Panc1 (cell line): ENCODE measurements at regions not wholly inside any gene's neighbourhood (a gene's known extent, or its start where the extent isn't known, plus 50 kb on each side); places are given as distances from the start of the nearest gene placed in this dataset.

Experiments
- ATAC-seq: fragments of 200-7000 bp; cut with Tn5 transposase; 2 replicates; pipeline ENCODE4 v1.9.1; 2020; ENCODE audit warnings: mild to moderate bottlenecking, moderate library complexity
- BruUV-seq: library from RNA; stranded (reverse); fragments of 400-500 nt; replicated peaks from 2 replicates; lab custom pipeline; 2021; lab: Mats Ljungman, UMichigan
- CTCF ChIA-PET: fragments of 300-600 bp; sonication (Branson Sonifier 250); formaldehyde crosslinking; loops from one replicate; lab custom pipeline; 2022; ENCODE audit warnings: antibody characterized with exemption; lab: Charles Lee
- POLR2A ChIA-PET: fragments of 300-600 bp; sonication (Branson Sonifier 250); formaldehyde crosslinking; loops from one replicate; lab custom pipeline; 2022; ENCODE audit warnings: antibody characterized with exemption; lab: Charles Lee
- DNase-seq: peaks from one replicate; pipeline ENCODE4 v3.0.0-alpha.2; 2010; ENCODE audit warnings: low read depth, low spot score
- H3K27ac ChIP-seq: 2 replicates; pipeline ENCODE4 v1.5.1; 2011; ENCODE audit warnings: mild to moderate bottlenecking, low read length, inconsistent platforms
- H3K27me3 ChIP-seq: fragments of 200-500 bp; sonication (Bioruptor generic); 2 replicates; pipeline ENCODE4 v1.6.0; 2014; ENCODE audit warnings: low read length, inconsistent platforms; ENCODE audit not compliant: control insufficient read depth, insufficient read depth
- H3K36me3 ChIP-seq: fragments of 200-500 bp; sonication (Bioruptor generic); 2 replicates; pipeline ENCODE4 v1.5.1; 2014; ENCODE audit warnings: inconsistent platforms, mild to moderate bottlenecking, low read length, moderate library complexity; ENCODE audit not compliant: control insufficient read depth, insufficient read depth
- H3K4me1 ChIP-seq: 2 replicates; pipeline ENCODE4 v1.5.1; 2011; ENCODE audit warnings: inconsistent platforms, mild to moderate bottlenecking, low read length, moderate library complexity; ENCODE audit not compliant: control insufficient read depth, insufficient read depth
- H3K4me3 ChIP-seq, 2 experiments: 2 replicates each; pipeline ENCODE4 v1.5.1; 2011 to 2012; ENCODE audit warnings: low read depth in 2 of 2, low read length in 2 of 2, mild to moderate bottlenecking in 2 of 2, inconsistent platforms in 1 of 2, moderate library complexity in 1 of 2
- H3K9me3 ChIP-seq: fragments of 200-500 bp; sonication (Bioruptor generic); 2 replicates; pipeline ENCODE4 v1.5.1; 2014; ENCODE audit warnings: low read depth, mild to moderate bottlenecking, inconsistent platforms, low read length, moderate library complexity; ENCODE audit not compliant: control insufficient read depth, insufficient read depth
- POLR2AphosphoS5 ChIP-seq: IDR thresholded peaks from 2 replicates; pipeline ENCODE4 v1.6.1; 2012; ENCODE audit warnings: mild to moderate bottlenecking, low read depth, low read length, moderate library complexity
- SIN3A ChIP-seq: IDR thresholded peaks from 2 replicates; pipeline ENCODE4 v1.6.1; 2012; ENCODE audit warnings: low read depth, mild to moderate bottlenecking, low read length, moderate library complexity, borderline replicate concordance; ENCODE audit not compliant: insufficient read depth
- TCF7L2 ChIP-seq: IDR thresholded peaks from 2 replicates; pipeline ENCODE4 v1.6.1; 2011; ENCODE audit warnings: mild to moderate bottlenecking, low read depth, low read length, inconsistent platforms
- in situ Hi-C: cut with HindIII; loops from 2 replicates; pipeline ENCODE4 v1.10.0; 2016; ENCODE audit warnings: low sequenced_read_pairs, low pct_unique_long_range_greater_than_20kb
- intact Hi-C: fragments of 100-400 bp; cut with micrococcal nuclease; formaldehyde crosslinking; loops from one replicate; pipeline ENCODE4 v1.10.0; 2022; ENCODE audit not compliant: unreplicated experiment
- TF ChIP-seq, protein P1 (sequence below): fragments of 450-650 bp; IDR thresholded peaks from 2 replicates; pipeline ENCODE4 v1.5.1; 2017; ENCODE audit warnings: mild to moderate bottlenecking
- TF ChIP-seq, protein P2 (sequence below), 2 experiments: IDR thresholded peaks; 2 replicates each; pipeline ENCODE4 v1.6.1; 2011 to 2012; ENCODE audit warnings: low read depth in 2 of 2, control low read depth in 1 of 2, low read length in 1 of 2, mild to moderate bottlenecking in 1 of 2, moderate library complexity in 1 of 2; ENCODE audit not compliant: insufficient read depth in 1 of 2

DNA sequence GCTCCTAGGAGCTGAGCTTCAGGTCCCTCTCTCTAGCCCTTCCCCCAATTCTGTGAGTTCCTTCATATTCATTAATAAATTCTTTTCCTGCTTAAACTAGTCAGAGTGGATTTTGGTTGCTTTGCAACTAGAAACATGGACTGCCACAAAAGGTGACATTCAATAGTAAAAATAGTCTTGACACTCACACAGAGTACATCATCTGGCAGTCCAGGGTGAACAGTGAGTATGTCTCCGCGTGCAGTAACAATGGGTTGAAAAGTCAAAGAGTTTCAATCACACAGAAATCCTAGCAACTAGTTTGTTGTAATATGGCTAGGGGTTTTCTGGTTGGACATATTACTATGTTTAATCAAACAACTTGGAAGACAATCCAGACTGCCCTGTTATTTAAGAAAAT, 168.8 kb upstream of the TBX20 start:
- Histone ChIP-seq H3K9me3 (no peaks in the 10 kb centered on the region), H3K4me1 (no peaks in the 10 kb centered on the region), H3K27ac (no peak overlapping the region), H3K27me3 (peaks cover 33% of the 10 kb centered on the region), H3K4me3 (no peak overlapping the region), H3K36me3 (no peaks in the 10 kb centered on the region)
- in situ Hi-C loops: no loop called here
- intact Hi-C loops: no loop called here
- BruUV-seq: no TSS peak
- TF ChIP-seq, protein P1, sequence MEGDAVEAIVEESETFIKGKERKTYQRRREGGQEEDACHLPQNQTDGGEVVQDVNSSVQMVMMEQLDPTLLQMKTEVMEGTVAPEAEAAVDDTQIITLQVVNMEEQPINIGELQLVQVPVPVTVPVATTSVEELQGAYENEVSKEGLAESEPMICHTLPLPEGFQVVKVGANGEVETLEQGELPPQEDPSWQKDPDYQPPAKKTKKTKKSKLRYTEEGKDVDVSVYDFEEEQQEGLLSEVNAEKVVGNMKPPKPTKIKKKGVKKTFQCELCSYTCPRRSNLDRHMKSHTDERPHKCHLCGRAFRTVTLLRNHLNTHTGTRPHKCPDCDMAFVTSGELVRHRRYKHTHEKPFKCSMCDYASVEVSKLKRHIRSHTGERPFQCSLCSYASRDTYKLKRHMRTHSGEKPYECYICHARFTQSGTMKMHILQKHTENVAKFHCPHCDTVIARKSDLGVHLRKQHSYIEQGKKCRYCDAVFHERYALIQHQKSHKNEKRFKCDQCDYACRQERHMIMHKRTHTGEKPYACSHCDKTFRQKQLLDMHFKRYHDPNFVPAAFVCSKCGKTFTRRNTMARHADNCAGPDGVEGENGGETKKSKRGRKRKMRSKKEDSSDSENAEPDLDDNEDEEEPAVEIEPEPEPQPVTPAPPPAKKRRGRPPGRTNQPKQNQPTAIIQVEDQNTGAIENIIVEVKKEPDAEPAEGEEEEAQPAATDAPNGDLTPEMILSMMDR: no peak
- TF ChIP-seq TCF7L2 (no peak), SIN3A (no peak), POLR2AphosphoS5 (no peak)
- ChIA-PET POLR2A (no interaction called here), CTCF (no interaction called here)
- DNase-seq: no peak
- ATAC-seq: no peak

DNA sequence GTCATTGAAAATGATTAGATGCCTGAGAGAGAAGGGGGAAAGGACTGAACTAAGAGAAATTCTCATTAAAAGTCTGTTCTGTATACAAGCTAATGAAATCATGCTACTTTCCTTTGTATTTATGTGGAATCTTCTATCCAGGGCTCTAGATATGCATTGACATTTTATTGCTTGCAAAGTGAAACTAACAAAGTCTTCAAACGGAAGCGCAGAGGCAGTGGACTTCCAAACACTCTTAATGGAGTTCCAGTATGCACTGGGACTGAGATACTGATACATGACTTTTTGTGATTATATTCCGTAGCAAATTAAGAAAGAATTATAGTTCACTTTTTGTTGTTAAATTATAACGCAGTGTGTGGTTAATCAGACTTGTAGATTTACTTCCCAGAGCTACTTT, 166.8 kb upstream of the TBX20 start:
- TF ChIP-seq POLR2AphosphoS5: no peak
- TF ChIP-seq TCF7L2: no peak
- TF ChIP-seq, protein P2, sequence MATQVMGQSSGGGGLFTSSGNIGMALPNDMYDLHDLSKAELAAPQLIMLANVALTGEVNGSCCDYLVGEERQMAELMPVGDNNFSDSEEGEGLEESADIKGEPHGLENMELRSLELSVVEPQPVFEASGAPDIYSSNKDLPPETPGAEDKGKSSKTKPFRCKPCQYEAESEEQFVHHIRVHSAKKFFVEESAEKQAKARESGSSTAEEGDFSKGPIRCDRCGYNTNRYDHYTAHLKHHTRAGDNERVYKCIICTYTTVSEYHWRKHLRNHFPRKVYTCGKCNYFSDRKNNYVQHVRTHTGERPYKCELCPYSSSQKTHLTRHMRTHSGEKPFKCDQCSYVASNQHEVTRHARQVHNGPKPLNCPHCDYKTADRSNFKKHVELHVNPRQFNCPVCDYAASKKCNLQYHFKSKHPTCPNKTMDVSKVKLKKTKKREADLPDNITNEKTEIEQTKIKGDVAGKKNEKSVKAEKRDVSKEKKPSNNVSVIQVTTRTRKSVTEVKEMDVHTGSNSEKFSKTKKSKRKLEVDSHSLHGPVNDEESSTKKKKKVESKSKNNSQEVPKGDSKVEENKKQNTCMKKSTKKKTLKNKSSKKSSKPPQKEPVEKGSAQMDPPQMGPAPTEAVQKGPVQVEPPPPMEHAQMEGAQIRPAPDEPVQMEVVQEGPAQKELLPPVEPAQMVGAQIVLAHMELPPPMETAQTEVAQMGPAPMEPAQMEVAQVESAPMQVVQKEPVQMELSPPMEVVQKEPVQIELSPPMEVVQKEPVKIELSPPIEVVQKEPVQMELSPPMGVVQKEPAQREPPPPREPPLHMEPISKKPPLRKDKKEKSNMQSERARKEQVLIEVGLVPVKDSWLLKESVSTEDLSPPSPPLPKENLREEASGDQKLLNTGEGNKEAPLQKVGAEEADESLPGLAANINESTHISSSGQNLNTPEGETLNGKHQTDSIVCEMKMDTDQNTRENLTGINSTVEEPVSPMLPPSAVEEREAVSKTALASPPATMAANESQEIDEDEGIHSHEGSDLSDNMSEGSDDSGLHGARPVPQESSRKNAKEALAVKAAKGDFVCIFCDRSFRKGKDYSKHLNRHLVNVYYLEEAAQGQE (IDR thresholded peaks at IDR 0.05; ENCODE audit: insufficient read depth in 1 of 2, low read depth in 2 of 2, low read length in 1 of 2): no peak
- no peak for TF ChIP-seq SIN3A
- TF ChIP-seq, protein P1: no peak
- BruUV-seq: no TSS peak
- H3K4me1 ChIP-seq: no peaks in the 10 kb centered on the region
- H3K27ac ChIP-seq: no peak overlapping the region
- no peak for ATAC-seq
- no peak overlapping the region for H3K4me3 ChIP-seq
- H3K27me3 ChIP-seq: peaks cover 34% of the 10 kb centered on the region
- H3K9me3 ChIP-seq: no peaks in the 10 kb centered on the region
- in situ Hi-C loops: no loop called here
- CTCF ChIA-PET: interaction anchor here (0.7 kb wide), 1 partner anchor 100 kb away, joined by 3 read pairs; no protein-coding TSS in a partner anchor
- no peaks in the 10 kb centered on the region for H3K36me3 ChIP-seq
- intact Hi-C loops: no loop called here
- DNase-seq: no peak
- POLR2A ChIA-PET: no interaction called here
